GM18868 (cell line): ENCODE measurements at regions not wholly inside any gene's neighbourhood (a gene's known extent, or its start where the extent isn't known, plus 50 kb on each side); places are given as distances from the start of the nearest gene placed in this dataset.

ENCODE experiments used
- ATAC-seq: cut with Tn5 transposase; IDR thresholded peaks from one replicate; pipeline ENCODE4 v1.9.1; 2021; ENCODE audit warnings: mild to moderate bottlenecking, moderate library complexity; ENCODE audit not compliant: unreplicated experiment

DNA sequence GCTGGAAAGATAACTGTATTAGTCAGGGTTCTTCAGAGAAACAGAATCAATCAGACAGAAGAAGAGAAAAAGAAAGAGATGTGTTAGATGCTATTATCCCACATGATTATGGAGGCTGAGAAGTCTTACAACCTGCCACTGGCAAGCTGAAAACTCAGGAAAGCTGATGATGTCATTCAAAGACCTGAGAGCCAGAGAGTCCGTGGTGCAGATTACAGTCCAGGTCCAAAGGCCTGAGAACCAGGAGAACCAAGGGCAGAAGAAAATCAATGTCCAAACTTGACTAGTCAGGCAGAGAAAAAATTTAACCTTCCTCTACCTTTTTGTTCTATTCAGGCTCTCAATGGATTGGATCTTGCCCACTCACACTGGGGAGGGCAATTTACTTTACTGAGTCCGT lies 172.5 kb downstream of the QDPR start:
- no peak for ATAC-seq

DNA sequence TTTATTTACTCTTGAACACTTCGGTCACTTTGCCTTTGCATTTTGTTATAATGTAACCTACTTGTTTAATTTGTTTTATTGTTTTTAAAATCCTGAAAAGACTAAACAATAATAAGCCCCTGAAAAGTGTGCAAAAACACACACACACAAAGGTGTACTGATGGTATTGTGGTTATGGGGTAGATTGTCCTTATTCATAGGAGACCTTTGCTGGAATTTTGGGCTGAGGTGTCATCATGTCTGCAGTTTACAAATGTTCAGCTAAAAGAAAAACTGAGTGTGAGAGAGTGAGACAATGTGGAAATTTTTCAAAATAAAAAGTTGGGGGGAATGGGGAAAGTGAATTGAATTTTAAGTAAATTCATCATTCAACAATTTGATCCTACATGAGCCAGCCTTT lies 174.9 kb downstream of the QDPR start:
- ATAC-seq = peak; percentile 12

DNA sequence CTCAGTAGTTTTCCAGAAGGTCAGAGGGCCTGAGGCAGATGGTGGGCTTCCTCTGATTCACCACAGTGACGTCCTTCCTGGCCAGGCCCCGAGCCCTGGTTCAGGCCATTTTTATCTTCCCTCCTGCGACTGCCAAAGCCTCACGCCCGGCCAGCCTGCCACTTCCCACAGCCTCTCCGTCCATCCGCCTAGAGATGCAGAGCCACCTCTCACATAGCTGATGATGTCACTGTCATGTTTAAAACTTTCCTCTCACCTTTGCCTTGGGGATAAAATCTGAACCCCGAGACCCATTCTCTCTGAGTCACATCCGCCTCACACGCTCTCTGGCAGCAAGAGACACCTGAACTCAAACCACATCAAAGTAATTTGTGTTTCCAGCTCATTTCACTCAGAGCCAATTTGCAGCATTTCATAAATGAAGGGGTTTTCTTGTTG lies 175.3 kb downstream of the QDPR start:
- ATAC-seq = peak; percentile 94

GRCh38 chr4:17336069-17336468 lies 175.8 kb downstream of the QDPR start:
- ATAC-seq = no peak

DNA sequence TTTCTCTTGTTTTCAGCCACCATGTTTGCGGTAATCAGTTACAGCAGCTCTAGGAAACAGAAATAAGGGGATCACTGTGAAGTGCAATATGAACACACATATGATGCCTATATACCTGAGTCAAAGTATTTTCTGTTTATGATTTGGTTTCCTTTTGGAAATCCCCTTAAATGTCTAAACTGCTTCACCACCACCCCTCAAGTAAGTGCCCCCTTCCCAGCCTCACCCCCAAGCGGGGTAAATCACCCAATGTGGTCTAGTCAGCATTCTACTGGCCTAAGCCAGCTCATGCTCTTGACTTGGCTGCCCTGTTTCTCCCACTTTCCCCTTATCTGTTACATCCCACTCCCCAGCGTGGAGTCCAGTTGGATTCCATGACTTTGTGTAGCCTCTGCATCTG lies 176.5 kb downstream of the QDPR start:
- ATAC-seq = no peak

DNA sequence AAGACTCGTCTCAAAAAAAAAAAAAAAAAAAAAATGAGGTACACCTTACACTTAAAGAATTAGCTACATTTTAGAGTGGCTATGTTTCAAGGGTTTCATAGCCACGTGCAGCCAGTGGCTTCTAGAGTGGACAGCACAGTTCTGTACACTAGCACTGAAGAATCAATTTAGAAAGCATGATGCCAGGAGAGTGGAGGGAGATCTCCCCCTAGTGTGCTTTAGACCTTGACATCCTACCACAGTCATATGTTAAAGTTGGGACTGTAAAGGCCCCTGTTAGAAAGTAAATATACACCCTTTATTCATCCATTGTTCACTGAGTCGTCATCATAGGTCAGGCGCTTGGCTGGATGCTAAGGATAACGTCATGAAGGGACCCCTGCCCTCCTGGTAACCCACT lies 179.4 kb downstream of the QDPR start:
- ATAC-seq = no peak

DNA sequence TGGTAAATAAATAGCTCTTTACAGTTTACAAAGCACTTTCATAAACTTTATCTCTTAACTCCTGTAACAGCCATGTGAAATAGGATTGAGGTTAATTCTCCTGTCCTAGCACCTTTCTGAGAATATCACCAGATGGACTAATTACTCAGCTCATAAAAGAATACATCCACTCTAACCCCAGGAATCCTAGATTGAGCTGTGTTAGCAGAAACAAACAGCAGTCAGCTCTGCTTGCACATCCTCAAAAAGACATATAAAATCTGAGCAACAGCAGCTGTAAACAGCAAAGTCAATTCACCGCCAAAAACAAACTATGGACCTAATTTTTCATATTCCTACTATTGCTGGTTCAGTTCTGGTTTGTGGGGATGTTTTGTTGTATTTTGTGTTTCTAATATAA lies 182.8 kb downstream of the QDPR start:
- no peak for ATAC-seq

GRCh38 chr4:17328141-17328815 lies 183.6 kb downstream of the QDPR start:
- ATAC-seq = no peak

- ATAC-seq = no peak
These were observed 184.3 kb downstream of the QDPR start for GRCh38 chr4:17327591-17327990.

DNA sequence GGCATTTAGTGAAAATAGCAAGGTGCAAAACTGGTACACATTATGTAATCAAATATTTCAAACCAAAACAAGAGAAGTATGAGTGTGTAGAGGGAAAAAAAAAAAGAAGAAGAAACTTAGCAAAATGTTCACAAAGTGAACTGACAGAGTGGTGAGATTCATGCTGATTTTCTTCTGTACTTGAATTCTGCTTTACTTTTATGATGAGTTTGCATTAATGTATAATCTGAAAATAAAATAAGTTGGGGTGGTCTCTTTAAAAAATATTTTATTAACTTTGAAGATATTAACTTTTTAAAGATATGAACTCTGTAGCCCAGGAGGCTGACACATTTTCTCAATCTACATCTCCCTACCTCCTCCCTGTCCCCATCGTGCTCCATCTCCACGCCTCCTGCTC lies 185.1 kb downstream of the QDPR start:
- no peak for ATAC-seq

DNA sequence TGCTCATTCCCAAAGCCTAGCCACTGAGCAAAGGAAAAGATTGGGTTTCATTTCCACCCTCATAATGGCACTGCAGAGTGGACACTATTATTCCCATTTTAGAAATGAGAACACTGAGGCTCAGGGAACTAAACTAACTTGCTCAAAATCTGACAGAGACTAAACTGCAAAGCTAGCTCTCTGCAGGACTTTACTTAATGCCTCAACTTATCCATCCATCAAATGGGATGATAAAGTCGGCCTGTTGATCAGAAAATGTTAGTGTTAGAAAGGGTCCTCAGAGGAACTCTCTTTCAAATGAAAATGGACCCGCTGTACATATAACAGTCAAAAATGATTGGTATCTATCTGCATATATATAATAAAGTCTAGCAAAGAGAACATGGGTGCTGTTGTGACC lies 186.8 kb downstream of the QDPR start:
- no peak for ATAC-seq

DNA sequence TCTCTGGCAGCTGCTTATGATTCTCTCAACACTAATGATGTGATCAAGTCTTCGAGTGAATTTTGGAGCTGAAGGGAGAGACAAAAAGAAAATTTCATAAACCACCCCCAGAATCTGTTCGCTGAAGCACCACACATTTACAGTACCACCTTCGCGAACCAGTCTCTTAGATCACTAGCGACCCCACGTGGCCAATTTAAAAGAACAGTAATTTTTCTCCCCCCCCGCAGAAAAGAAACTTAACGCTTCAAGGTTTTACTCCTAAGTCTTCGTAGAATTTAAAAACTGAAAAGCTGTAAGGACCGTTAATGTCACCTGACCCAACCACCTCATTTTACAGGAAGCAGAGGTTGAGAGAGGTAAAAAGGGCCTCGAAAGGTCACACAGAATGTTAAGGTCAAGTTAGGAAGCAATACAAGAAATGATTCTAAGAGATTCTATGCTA lies 187.5 kb downstream of the QDPR start:
- ATAC-seq = no peak

DNA sequence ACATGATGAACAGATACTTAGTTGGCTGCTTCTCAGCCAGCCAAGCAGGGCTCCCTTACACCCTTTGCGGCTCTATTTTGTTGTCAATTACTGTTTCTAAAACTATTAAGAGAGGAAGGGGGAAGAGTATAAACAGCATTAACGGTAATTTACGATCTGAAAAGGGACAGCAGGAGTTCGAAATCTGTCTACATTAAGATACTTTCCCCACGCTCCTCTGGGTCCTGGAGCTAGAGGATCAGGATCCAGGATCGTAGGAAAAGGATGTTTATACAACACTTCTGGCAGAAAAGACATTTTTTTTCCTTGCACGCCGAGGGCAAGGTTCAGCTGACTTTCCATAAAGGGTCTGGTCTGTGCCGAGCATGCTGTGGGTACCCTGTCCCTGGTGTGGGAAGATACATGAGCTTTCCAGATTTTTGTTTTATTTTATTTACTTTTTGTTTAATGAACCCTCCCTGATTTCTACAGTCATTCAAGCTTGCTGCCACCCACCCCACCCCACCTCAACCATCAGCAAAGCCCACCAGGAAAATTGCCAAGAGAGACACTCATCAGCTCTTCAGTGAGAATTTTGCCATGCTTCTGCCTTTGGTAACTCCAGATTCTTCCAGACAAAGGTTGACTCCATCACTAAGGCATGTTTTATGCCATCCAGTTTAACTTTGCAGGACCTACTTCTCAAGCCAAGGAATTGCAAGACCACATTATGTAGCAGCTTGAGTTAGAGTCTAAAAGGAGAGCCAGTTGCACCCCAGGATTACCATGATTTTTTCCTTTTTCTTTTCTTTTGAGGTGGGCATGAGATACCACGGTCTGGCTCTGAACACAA lies 188.1 kb downstream of the QDPR start:
- ATAC-seq = no peak

DNA sequence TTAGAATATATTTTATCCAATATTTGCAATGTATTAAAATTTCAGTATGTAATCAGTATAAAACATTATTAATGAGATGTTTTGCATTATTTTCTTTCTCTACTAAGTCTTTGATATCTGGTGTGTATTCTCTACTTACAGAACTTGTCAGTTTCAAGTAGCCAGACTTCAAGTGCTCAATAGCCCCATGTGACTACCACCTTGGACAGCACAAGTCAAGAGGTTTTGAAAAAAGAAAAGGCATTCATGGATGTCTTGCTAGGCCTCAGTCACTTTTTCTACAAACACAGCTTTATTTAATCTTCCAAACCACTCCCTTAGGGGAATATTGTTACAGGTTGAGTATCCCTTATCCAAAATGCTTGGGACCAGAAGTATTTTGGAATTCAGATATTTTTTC lies 189.4 kb downstream of the QDPR start:
- ATAC-seq = no peak

- no peak for ATAC-seq
These were observed 191.8 kb downstream of the QDPR start for GRCh38 chr4:17320046-17320445.

GRCh38 chr4:17317526-17317925 lies 194.4 kb downstream of the QDPR start:
- no peak for ATAC-seq

DNA sequence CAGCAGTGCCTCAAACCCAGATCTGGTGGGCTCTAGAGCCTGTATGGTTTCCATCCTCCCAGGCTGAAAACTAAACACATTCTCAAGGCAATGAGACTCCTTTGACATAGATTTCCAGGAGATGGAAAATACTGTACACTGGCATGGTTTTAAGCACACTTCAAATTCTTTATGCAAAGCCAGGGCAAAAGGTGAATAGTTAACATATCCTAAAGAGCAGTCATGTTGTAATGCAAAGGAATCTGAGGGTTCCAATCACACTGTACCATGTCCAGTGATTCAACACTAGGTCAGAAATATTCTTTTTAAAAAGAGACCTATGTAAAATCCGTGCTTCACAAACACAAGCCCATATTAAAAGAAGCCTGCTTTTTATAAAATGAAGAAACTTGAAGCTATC lies 195.3 kb downstream of the QDPR start:
- no peak for ATAC-seq

- no peak for ATAC-seq
These were observed 196.4 kb downstream of the QDPR start for GRCh38 chr4:17315459-17315858.

DNA sequence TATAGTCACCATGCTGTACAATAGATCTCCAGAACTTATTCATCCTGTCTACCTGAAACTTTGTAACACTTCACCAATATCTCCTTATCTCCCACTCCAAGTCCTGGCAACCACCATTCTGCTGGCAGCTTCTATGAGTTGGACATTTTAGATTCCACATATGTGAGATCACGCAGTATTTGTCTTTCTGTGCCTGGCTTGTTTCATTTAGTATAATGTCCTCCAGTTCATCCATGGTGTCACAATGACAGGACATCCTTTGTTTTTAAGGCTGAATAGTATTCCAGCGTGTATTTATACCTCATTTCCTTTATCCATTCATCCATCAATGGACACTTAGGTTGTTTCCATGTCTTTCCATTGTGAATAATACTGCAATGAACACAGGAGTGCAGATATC lies 198.7 kb downstream of the QDPR start:
- no peak for ATAC-seq

GRCh38 chr4:17310269-17310652 lies 201.6 kb downstream of the QDPR start:
- ATAC-seq = peak; percentile 73

DNA sequence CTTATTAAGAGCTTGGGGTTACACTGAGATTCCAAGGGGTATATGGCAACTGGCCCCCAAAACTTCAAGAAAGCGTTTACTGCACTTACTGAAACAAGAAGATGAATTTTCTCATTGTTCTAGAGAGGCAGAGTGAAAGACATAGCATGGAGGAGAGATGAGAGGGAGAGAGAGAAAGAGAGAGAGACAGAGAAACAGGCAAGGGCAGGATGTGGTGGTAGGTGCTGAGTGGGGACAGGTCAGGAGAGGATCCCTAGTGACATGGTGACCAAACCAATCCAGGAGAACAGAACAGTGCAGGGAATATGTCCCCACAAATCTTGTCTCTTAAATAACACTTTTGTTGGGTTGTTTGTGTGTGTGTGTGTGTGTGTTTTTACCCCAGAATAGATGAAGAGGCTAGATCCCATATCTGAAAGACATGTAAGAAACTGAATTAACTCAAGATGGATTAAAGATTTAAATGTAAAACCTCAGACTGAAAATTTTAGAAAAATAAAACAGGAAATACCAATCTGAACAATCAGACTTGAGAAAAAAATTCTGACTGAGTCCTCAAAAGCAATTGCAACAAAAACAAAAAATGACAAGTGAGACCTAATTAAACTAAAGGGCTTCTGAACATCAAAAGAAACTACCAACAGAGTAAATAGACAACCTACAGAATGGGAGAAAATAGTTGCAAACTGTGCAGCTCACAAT lies 202.2 kb downstream of the QDPR start:
- ATAC-seq = no peak

GRCh38 chr4:17301869-17302268 lies 210.0 kb downstream of the QDPR start:
- no peak for ATAC-seq
